HUES64 (cell line): ENCODE measurements at regions not wholly inside any gene's neighbourhood (a gene's known extent, or its start where the extent isn't known, plus 50 kb on each side); places are given as distances from the start of the nearest gene placed in this dataset.
A peak's percentile ranks its signal among the peaks of the same experiment; 100 is the strongest.
"Not testable (repeated sequence)": the region's sequence is repeated elsewhere in the genome, so short reads cannot be mapped to it uniquely, and the experiment has no call there.

Source experiments
- H3K27ac ChIP-seq: 2 replicates; pipeline ENCODE4 v1.7.0; 2013; ENCODE audit warnings: low read depth, low read length, inconsistent platforms
- H3K27me3 ChIP-seq: 2 replicates; pipeline ENCODE4 v1.6.1; 2013; ENCODE audit warnings: mild to moderate bottlenecking, low read length; ENCODE audit not compliant: insufficient read depth
- H3K36me3 ChIP-seq: 2 replicates; pipeline ENCODE4 v1.6.1; 2013; ENCODE audit warnings: mild to moderate bottlenecking, low read length; ENCODE audit not compliant: insufficient read depth
- H3K4me1 ChIP-seq: 2 replicates; pipeline ENCODE4 v1.6.1; 2013; ENCODE audit warnings: mild to moderate bottlenecking, low read length, moderate library complexity; ENCODE audit not compliant: insufficient read depth
- H3K4me3 ChIP-seq: 2 replicates; pipeline ENCODE4 v1.5.1; 2013; ENCODE audit warnings: mild to moderate bottlenecking, low read length, moderate library complexity
- H3K9ac ChIP-seq: 2 replicates; pipeline ENCODE4 v1.6.1; 2013; ENCODE audit warnings: mild to moderate bottlenecking, low read depth, low read length
- H3K9me3 ChIP-seq: 2 replicates; pipeline ENCODE4 v1.6.1; 2013; ENCODE audit warnings: low read depth, low read length; ENCODE audit not compliant: insufficient read depth
- WGBS: fragments of 150-250, 120-280 bp; methylation state at CpG from one replicate; pipeline ENCODE4 v1.1.7; 2013; ENCODE audit warnings: missing lambda C conversion rate; 5-methylcytosine and 5-hydroxymethylcytosine counted together

GRCh38 chr7:49665963-49666362 is 107.5 kb upstream of the VWC2 start:
- not testable (repeated sequence) for H3K9ac ChIP-seq, H3K4me3 ChIP-seq, H3K4me1 ChIP-seq, H3K27me3 ChIP-seq, H3K36me3 ChIP-seq, H3K9me3 ChIP-seq
- 47% methylated on average over 10 of the region's 10 CpGs for WGBS
- peak overlapping the region; percentile 60; the same call in 1 of the 2 replicates for H3K27ac ChIP-seq

- H3K9ac ChIP-seq, result no peak overlapping the region
- WGBS, result 100% methylated on average over 1 of the region's 1 CpG
- H3K27me3 ChIP-seq, result no peaks in the 10 kb centered on the region
- H3K4me1 ChIP-seq, result 0 out of 2 replicates have a peak, but pooled peaks cover 7% of the 10 kb centered on the region
- H3K4me3 ChIP-seq, result no peak overlapping the region
- no peaks in the 10 kb centered on the region for H3K9me3 ChIP-seq
- no peaks in the 10 kb centered on the region for H3K36me3 ChIP-seq
- no peak overlapping the region for H3K27ac ChIP-seq
Observed at GRCh38 chr7:49666764-49667163, 106.7 kb upstream of the VWC2 start.

- no peak overlapping the region for H3K9ac ChIP-seq
- no peaks in the 10 kb centered on the region for H3K36me3 ChIP-seq
- WGBS, result 75% methylated on average over 1 of the region's 1 CpG
Observed at GRCh38 chr7:49669285-49669684, 104.2 kb upstream of the VWC2 start.

GRCh38 chr7:49669692-49670260 is 103.7 kb upstream of the VWC2 start:
- Histone ChIP-seq H3K9ac (no peak overlapping the region), H3K9me3 (no peaks in the 10 kb centered on the region), H3K27me3 (no peaks in the 10 kb centered on the region), H3K27ac (0 out of 2 replicates have a peak overlapping the region, but pooled peaks have one; percentile 8), H3K4me1 (0 out of 2 replicates have a peak, but pooled peaks cover 7% of the 10 kb centered on the region), H3K36me3 (no peaks in the 10 kb centered on the region), H3K4me3 (no peak overlapping the region)
- WGBS, result 86% methylated on average over 16 of the region's 16 CpGs

More at GRCh38 chr7:49669285-49669684, 104.2 kb upstream of the VWC2 start:
- H3K9me3 ChIP-seq, result no peaks in the 10 kb centered on the region
- no peak overlapping the region for H3K4me3 ChIP-seq
- 0 out of 2 replicates have a peak, but pooled peaks cover 7% of the 10 kb centered on the region for H3K4me1 ChIP-seq
- H3K27ac ChIP-seq, result 0 out of 2 replicates have a peak overlapping the region, but pooled peaks have one; percentile 8
- no peaks in the 10 kb centered on the region for H3K27me3 ChIP-seq

GRCh38 chr7:49670991-49671390 is 102.4 kb upstream of the VWC2 start:
- 76% methylated on average over 4 of the region's 4 CpGs for WGBS
- H3K4me1 ChIP-seq, result 0 out of 2 replicates have a peak, but pooled peaks cover 7% of the 10 kb centered on the region
- no peaks in the 10 kb centered on the region for H3K27me3 ChIP-seq
- no peak overlapping the region for H3K27ac ChIP-seq
- no peaks in the 10 kb centered on the region for H3K9me3 ChIP-seq
- H3K36me3 ChIP-seq, result no peaks in the 10 kb centered on the region
- H3K9ac ChIP-seq, result no peak overlapping the region
- no peak overlapping the region for H3K4me3 ChIP-seq

DNA sequence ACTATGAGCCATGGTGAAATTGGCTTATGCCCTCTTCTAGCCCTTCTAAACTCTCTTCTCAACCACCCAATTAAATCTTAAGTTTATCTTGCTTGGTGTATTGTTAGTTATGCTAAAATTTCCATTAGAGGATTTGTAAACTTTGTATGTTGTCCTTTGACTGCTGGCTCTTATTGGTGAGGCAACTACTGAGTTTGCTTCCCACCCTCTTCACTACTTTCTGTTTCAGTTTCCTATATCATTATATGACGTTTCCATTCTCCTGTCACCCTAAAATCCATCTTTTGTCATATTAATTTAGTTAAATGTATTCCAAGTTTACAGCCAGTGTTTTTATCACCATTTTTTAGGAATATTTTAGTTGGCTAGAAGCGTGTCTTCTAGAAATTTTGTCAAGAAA is 80.9 kb upstream of the VWC2 start:
- no peaks in the 10 kb centered on the region for H3K36me3 ChIP-seq
- H3K9ac ChIP-seq, result no peak overlapping the region
- 92% methylated on average over 2 of the region's 2 CpGs for WGBS
- no peaks in the 10 kb centered on the region for H3K9me3 ChIP-seq
- no peaks in the 10 kb centered on the region for H3K4me1 ChIP-seq
- H3K4me3 ChIP-seq, result no peak overlapping the region
- no peak overlapping the region for H3K27ac ChIP-seq
- no peaks in the 10 kb centered on the region for H3K27me3 ChIP-seq

GRCh38 chr7:49695971-49696370 is 77.5 kb upstream of the VWC2 start:
- no peak overlapping the region for H3K9ac ChIP-seq
- H3K27ac ChIP-seq, result no peak overlapping the region
- H3K27me3 ChIP-seq, result no peaks in the 10 kb centered on the region
- H3K36me3 ChIP-seq, result no peaks in the 10 kb centered on the region
- 97% methylated on average over 5 of the region's 5 CpGs for WGBS
- no peaks in the 10 kb centered on the region for H3K9me3 ChIP-seq
- H3K4me3 ChIP-seq, result no peak overlapping the region
- no peaks in the 10 kb centered on the region for H3K4me1 ChIP-seq

DNA sequence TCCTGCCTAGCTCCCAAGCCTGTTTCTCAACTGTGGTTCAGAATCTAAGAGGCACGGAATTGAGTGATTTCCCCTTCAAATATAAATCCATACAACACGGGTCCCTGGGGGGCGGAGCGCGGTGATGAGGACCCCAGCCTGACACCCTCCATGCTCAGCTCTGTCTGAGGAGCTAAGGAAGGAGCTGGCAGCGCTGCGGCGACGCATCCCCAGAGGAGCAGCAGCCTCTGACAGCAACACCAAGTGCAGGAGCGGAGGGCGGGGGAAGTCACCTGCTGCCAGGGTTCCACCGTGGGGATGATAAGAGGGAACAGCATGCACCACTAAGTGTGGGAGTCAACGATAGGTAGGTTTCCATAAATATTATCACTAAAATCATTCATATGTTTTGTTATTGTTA is 72.6 kb upstream of the VWC2 start:
- no peaks in the 10 kb centered on the region for H3K4me1 ChIP-seq
- no peaks in the 10 kb centered on the region for H3K9me3 ChIP-seq
- H3K4me3 ChIP-seq, result no peak overlapping the region
- no peak overlapping the region for H3K27ac ChIP-seq
- 94% methylated on average over 12 of the region's 13 CpGs for WGBS
- H3K9ac ChIP-seq, result no peak overlapping the region
- H3K36me3 ChIP-seq, result no peaks in the 10 kb centered on the region
- no peaks in the 10 kb centered on the region for H3K27me3 ChIP-seq

DNA sequence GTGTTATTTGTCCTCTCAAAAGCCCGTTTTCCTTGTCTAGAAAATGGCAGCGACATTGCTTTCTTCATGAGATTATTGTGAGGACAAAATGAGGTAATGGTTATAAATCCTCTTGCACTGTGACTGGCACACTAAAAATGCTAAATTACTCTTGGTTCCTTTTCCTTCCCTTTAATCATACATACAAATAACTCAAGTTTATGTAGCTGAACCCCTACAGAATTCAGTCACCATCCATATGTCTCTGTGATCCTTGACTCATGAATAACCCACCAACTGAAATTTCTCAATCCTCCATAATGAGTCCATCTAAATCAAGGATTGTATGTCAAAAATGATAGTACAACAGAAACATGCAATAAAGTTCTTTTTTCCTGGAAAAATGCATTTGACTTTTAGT is 71.3 kb upstream of the VWC2 start:
- Histone ChIP-seq H3K9me3 (no peaks in the 10 kb centered on the region), H3K27ac (no peak overlapping the region), H3K4me1 (no peaks in the 10 kb centered on the region), H3K4me3 (no peak overlapping the region), H3K36me3 (no peaks in the 10 kb centered on the region), H3K9ac (no peak overlapping the region), H3K27me3 (peaks cover 4% of the 10 kb centered on the region; the same call in 1 of the 2 replicates)
- 90% methylated on average over 2 of the region's 2 CpGs for WGBS

GRCh38 chr7:49703337-49703736 is 70.1 kb upstream of the VWC2 start:
- H3K27ac ChIP-seq, result no peak overlapping the region
- 96% methylated on average over 4 of the region's 4 CpGs for WGBS
- no peak overlapping the region for H3K4me3 ChIP-seq
- 0 out of 2 replicates have a peak, but pooled peaks cover 6% of the 10 kb centered on the region for H3K4me1 ChIP-seq
- H3K36me3 ChIP-seq, result no peaks in the 10 kb centered on the region
- H3K27me3 ChIP-seq, result peaks cover 5% of the 10 kb centered on the region; the same call in 1 of the 2 replicates
- H3K9me3 ChIP-seq, result no peaks in the 10 kb centered on the region
- H3K9ac ChIP-seq, result no peak overlapping the region

- Histone ChIP-seq H3K4me1 (0 out of 2 replicates have a peak, but pooled peaks cover 6% of the 10 kb centered on the region), H3K36me3 (no peaks in the 10 kb centered on the region), H3K27ac (no peak overlapping the region), H3K9ac (no peak overlapping the region), H3K27me3 (peaks cover 5% of the 10 kb centered on the region; the same call in 1 of the 2 replicates), H3K4me3 (no peak overlapping the region), H3K9me3 (no peaks in the 10 kb centered on the region)
- WGBS, result 97% methylated on average over 3 of the region's 3 CpGs
Observed at GRCh38 chr7:49703881-49704280, 69.6 kb upstream of the VWC2 start.
